B cell (primary cell): ENCODE measurements at regions not wholly inside any gene's neighbourhood (a gene's known extent, or its start where the extent isn't known, plus 50 kb on each side); places are given as distances from the start of the nearest gene placed in this dataset.

Experiments
- ATAC-seq: fragments of 200-7000 bp; cut with Tn5 transposase; one replicate; pipeline ENCODE4 v1.10.0; 2021; ENCODE audit warnings: low read depth, mild to moderate bottlenecking, moderate number of reproducible peaks, moderate library complexity
- CTCF ChIA-PET: fragments of 350-600 bp; sonication (Branson Sonifier 250); formaldehyde crosslinking; loops from one replicate; lab custom pipeline; 2021; ENCODE audit warnings: antibody characterized with exemption, inconsistent platforms; lab: Charles Lee
- POLR2A ChIA-PET: fragments of 350-600 bp; sonication (Branson Sonifier 250); formaldehyde crosslinking; loops from one replicate; lab custom pipeline; 2021; ENCODE audit warnings: antibody characterized with exemption; lab: Charles Lee
- DNase-seq: peaks from one replicate; pipeline ENCODE4 v3.0.0; 2013
- H2AFZ ChIP-seq: 2 replicates; pipeline ENCODE4 v1.6.1; 2012; ENCODE audit warnings: mild to moderate bottlenecking, low read depth, low read length; ENCODE audit not compliant: insufficient read depth, poor library complexity, severe bottlenecking
- H3K27ac ChIP-seq, 2 donors: 1 replicate in 1 of 2; 2 replicates in 1 of 2; pipeline ENCODE4 v1.5.1; 2012 to 2013; ENCODE audit warnings: low read length in 2 of 2, mild to moderate bottlenecking in 2 of 2, moderate library complexity in 1 of 2
- H3K27me3 ChIP-seq, 4 experiments: fragments of 200-600 bp in 1 of 4; sonication (generic) in 1 of 4; replicated peaks in 1 of 4; 1 replicate in 2 of 4; 2 replicates in 2 of 4; pipeline versions ENCODE4 v1.6.1 to v1.7.0; 2013 to 2016; ENCODE audit warnings: low read length in 3 of 4, mild to moderate bottlenecking in 2 of 4, mixed read lengths in 1 of 4, moderate library complexity in 1 of 4; ENCODE audit not compliant: insufficient read depth in 4 of 4, control insufficient read depth in 3 of 4; ENCODE audit errors: control extremely low read depth in 1 of 4
- H3K36me3 ChIP-seq, 2 experiments: replicated peaks in 1 of 2; 1 replicate in 1 of 2; 2 replicates in 1 of 2; pipeline versions ENCODE4 v1.6.1 to v1.7.1; 2013; ENCODE audit warnings: low read length in 1 of 2; ENCODE audit not compliant: insufficient read depth in 2 of 2, control insufficient read depth in 1 of 2; ENCODE audit errors: control extremely low read depth in 1 of 2, extremely low read depth in 1 of 2
- H3K4me1 ChIP-seq, 2 donors: fragments of 200-600 bp in 1 of 2; sonication (generic) in 1 of 2; 1 replicate in 1 of 2; 2 replicates in 1 of 2; pipeline versions ENCODE4 v1.5.1 to v1.6.1; 2013 to 2017; ENCODE audit warnings: low read length in 2 of 2; ENCODE audit not compliant: control insufficient read depth in 2 of 2, insufficient read depth in 2 of 2
- H3K4me2 ChIP-seq: replicated peaks from 2 replicates; pipeline ENCODE3; 2012; ENCODE audit warnings: mild to moderate bottlenecking, low read depth, low read length; ENCODE audit not compliant: poor library complexity, severe bottlenecking
- H3K4me3 ChIP-seq, 5 experiments: fragments of 200-600 bp in 1 of 5; sonication (generic) in 1 of 5; 1 replicate in 3 of 5; 2 replicates in 2 of 5; pipeline versions ENCODE4 v1.5.1 to v1.7.0; 2011 to 2016; ENCODE audit warnings: low read length in 4 of 5, mild to moderate bottlenecking in 4 of 5, low read depth in 2 of 5, control low read depth in 1 of 5, moderate library complexity in 1 of 5; ENCODE audit not compliant: insufficient read depth in 1 of 5; ENCODE audit errors: control extremely low read depth in 1 of 5, extremely low read depth in 1 of 5
- H3K79me2 ChIP-seq: fragments of 200-600 bp; sonication (generic); one replicate; pipeline ENCODE4 v1.6.0; 2016; ENCODE audit warnings: low read length; ENCODE audit not compliant: control insufficient read depth, insufficient read depth
- H3K9ac ChIP-seq: fragments of 200-600 bp; sonication (generic); 2 replicates; pipeline ENCODE4 v1.6.1; 2017; ENCODE audit warnings: mild to moderate bottlenecking, low read length, moderate library complexity
- H3K9me3 ChIP-seq, 3 donors: one replicate each; pipeline versions ENCODE4 v1.6.1 to v1.7.1; 2013; ENCODE audit warnings: low read length in 2 of 3; ENCODE audit not compliant: control insufficient read depth in 2 of 3, insufficient read depth in 1 of 3; ENCODE audit errors: control extremely low read depth in 1 of 3
- H4K20me1 ChIP-seq: 2 replicates; pipeline ENCODE4 v1.6.0; 2012; ENCODE audit warnings: mild to moderate bottlenecking, low read length; ENCODE audit not compliant: insufficient read depth, control insufficient read depth, poor library complexity, severe bottlenecking
- H3K27ac Mint-ChIP-seq: one replicate; pipeline ENCODE4 v1.8.0; 2021; ENCODE audit warnings: mixed read lengths
- H3K27me3 Mint-ChIP-seq: one replicate; pipeline ENCODE4 v1.8.0; 2021; ENCODE audit warnings: mixed read lengths
- H3K4me1 Mint-ChIP-seq: one replicate; pipeline ENCODE4 v1.8.0; 2021; ENCODE audit warnings: mixed read lengths
- H3K4me3 Mint-ChIP-seq: one replicate; pipeline ENCODE4 v1.8.0; 2021; ENCODE audit warnings: mixed read lengths
- H3K9me3 Mint-ChIP-seq: one replicate; pipeline ENCODE4 v1.8.0; 2022; ENCODE audit warnings: mixed read lengths; ENCODE audit not compliant: insufficient read depth
- CTCF ChIP-seq: fragments of 200-600 bp; IDR thresholded peaks from one replicate; pipeline ENCODE4 v1.8.0; 2022; ENCODE audit warnings: antibody characterized with exemption, mild to moderate bottlenecking
- EZH2 ChIP-seq: IDR thresholded peaks from 2 replicates; pipeline ENCODE4 v1.6.1; 2012; ENCODE audit warnings: borderline replicate concordance, low read depth, mild to moderate bottlenecking, moderate library complexity, low read length; ENCODE audit not compliant: insufficient read depth, poor library complexity, severe bottlenecking
- WGBS: methylation state at CpG from one replicate; pipeline ENCODE4 v1.1.5; 2013; ENCODE audit warnings: missing lambda C conversion rate; ENCODE audit not compliant: insufficient coverage; 5-methylcytosine and 5-hydroxymethylcytosine counted together
- intact Hi-C: fragments of 100-400 bp; cut with micrococcal nuclease; formaldehyde crosslinking; loops from one replicate; pipeline ENCODE4 v1.10.0; 2022

- H3K27ac Mint-ChIP-seq, result no peak overlapping the region
- Histone ChIP-seq H4K20me1 (no peaks in the 10 kb centered on the region), H3K27ac (no peak overlapping the region), H3K36me3 (no peaks in the 10 kb centered on the region), H3K9me3 (no peaks in the 10 kb centered on the region), H3K4me2 (no peak overlapping the region), H3K4me3 (no peak overlapping the region), H2AFZ (no peak overlapping the region), H3K4me1 (no peaks in the 10 kb centered on the region), H3K9ac (no peak overlapping the region), H3K27me3 (no peaks in the 10 kb centered on the region), H3K79me2 (no peaks in the 10 kb centered on the region)
- peaks cover 3% of the 10 kb centered on the region for H3K9me3 Mint-ChIP-seq
- ATAC-seq (no peak), DNase-seq (no peak)
- TF ChIP-seq EZH2 (no peak), CTCF (no peak)
- 100% methylated on average over 1 of the region's 5 CpGs for WGBS
- H3K4me3 Mint-ChIP-seq, result no peak overlapping the region
- intact Hi-C loops, result no loop called here
- no peaks in the 10 kb centered on the region for H3K4me1 Mint-ChIP-seq
- ChIA-PET CTCF (no interaction called here), POLR2A (no interaction called here)
- H3K27me3 Mint-ChIP-seq, result no peaks in the 10 kb centered on the region
Observed at GRCh38 chr2:84016183-84016582, 442.9 kb downstream of the SUCLG1 start.

- TF ChIP-seq CTCF, result no peak
- TF ChIP-seq EZH2, result no peak
- Histone ChIP-seq H3K4me1 (no peaks in the 10 kb centered on the region), H3K4me3 (no peak overlapping the region), H3K79me2 (no peaks in the 10 kb centered on the region), H2AFZ (no peak overlapping the region), H4K20me1 (no peaks in the 10 kb centered on the region), H3K9ac (no peak overlapping the region), H3K36me3 (no peaks in the 10 kb centered on the region), H3K4me2 (no peak overlapping the region), H3K27ac (no peak overlapping the region), H3K27me3 (no peaks in the 10 kb centered on the region), H3K9me3 (no peaks in the 10 kb centered on the region)
- intact Hi-C loops, result no loop called here
- Mint-ChIP-seq H3K27ac (no peak overlapping the region), H3K4me1 (no peaks in the 10 kb centered on the region), H3K27me3 (no peaks in the 10 kb centered on the region), H3K4me3 (no peak overlapping the region), H3K9me3 (no peaks in the 10 kb centered on the region)
- ChIA-PET CTCF (no interaction called here), POLR2A (no interaction called here)
- WGBS, result no CpG with 5 or more reads among the region's 2 CpGs
- DNase-seq (no peak), ATAC-seq (no peak)
Observed at GRCh38 chr2:83997889-83998288, 461.2 kb downstream of the SUCLG1 start.
